GM18870 (cell line): ENCODE measurements at regions not wholly inside any gene's neighbourhood (a gene's known extent, or its start where the extent isn't known, plus 50 kb on each side); places are given as distances from the start of the nearest gene placed in this dataset.
"Not testable (repeated sequence)": the region's sequence is repeated elsewhere in the genome, so short reads cannot be mapped to it uniquely, and the experiment has no call there.

Source experiments
- ATAC-seq: cut with Tn5 transposase; IDR thresholded peaks from one replicate; pipeline ENCODE4 v1.9.1; 2021; ENCODE audit warnings: moderate library complexity; ENCODE audit not compliant: unreplicated experiment

DNA sequence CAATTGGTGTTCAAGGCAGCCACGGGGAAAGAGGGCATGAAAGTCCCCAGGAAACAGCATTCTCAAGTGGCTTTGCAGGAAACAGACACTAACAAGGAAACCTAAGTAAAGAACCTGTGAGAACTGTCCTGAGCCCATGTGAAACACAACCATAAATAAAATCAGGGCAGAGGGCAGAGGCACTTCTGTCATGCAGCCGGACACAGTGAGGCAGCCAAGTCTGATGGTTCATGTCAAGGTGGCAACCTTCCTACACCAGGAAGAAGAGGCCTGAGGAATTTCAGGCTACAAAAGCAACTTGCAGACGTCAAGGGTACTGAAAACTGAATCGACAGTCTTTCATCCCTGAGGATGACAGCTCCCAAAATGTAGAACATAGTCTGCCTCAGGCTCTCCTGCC, 458.2 kb upstream of the NPVF start:
- ATAC-seq = no peak

DNA sequence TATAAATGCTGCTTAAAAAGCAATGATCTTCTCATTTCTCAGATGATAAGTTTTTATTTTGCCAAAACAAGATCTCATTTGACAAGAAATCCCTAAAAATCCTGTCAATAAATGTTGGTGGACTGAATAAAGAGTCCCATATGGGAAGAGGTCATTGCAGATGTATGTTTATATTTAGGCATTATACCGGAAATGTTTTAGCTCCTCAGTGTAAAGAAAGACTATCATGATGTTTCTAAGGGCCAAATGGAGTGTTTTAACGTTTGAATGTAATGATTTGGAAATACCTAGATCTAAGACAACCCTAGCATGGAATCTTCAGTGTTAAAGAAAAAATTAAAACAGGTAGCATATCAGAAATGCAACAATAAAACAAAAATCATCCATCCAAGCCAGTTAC, 457.8 kb upstream of the NFE2L3 start:
- no peak for ATAC-seq

DNA sequence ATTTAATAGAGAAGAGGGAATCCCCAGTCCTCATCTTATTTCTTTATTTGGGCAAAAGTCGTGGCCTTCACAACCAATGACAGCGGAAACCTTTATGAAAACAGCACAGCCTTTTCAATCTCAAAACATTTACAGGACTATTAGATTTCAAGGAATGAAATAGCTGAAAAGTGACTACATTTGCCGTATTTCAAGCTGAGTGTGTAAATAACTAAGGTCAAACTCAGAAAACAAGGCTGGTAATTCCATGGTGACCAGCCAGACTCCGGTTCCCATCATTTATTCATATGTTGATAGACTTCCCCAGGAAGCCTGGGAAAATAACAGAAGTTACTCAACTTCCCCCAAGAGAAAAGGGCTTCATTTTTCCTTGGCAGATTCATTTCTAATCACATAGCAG, 457.3 kb upstream of the NFE2L3 start:
- no peak for ATAC-seq

DNA sequence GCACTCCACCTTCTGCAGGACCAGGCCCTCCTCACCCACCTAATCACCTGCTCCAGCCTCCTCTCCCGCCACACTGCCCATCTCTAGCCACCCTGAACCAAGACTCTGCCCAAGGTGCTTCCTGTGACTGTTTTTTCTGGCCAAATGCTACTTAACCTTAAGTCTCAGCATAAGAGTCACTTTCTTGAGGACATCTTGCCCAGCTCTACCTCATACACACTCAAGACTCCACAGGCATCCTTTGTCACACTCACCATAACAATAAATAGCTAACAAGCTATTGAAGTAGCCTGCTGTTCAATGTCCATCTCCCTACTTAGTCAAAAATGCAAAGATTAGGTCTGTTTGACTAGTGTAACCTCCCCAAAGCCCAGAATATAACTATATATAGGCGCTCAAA, 455.4 kb upstream of the NFE2L3 start:
- ATAC-seq = no peak

DNA sequence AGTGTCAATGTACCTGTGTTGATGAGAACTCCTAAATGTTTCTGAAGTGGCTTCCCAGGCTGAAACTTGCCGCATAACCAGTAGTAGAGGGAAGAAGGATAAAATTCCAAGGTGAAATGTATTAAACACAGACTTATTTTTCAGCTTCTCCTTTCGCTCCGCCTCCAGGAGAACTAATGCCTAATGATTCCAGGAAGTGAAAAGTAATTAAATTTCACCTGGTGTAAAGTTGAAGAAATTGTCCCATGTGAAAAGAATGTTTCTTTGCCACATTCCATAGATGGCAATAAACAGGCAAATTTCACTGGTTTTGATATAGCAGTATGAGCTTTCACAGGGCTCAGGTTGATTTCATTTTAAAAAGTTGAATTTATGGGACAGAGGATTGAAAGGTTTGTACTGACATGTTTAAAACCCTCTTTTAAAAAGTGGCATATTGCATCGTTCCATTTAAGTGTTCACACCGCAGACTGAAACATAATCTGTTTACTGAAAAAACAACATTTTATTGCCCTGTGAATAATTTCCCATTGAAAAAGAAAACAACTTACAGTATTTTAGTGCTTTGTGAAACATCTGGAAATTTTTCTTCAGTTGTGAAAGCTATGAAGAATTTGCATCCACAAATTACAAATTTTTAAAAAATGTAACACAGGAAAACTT, 453.4 kb upstream of the NFE2L3 start:
- no peak for ATAC-seq

DNA sequence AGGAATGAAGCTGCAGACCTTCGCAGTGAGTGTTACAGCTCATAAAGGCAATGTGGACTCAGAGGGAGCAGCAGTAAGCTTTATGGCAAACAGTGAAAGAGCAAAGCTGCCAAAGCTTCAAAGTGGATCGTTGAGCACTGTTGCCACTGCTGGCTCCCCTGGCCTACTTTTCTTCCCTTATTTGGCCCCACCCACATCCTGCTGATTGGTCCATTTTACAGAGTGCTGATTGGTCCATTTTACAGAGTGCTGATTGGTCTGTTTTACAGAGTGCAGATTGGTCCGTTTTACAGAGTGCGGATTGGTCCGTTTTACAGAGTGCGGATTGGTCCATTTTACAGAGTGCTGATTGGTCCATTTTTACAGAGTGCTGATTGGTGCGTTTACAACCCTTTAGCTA, 451.9 kb upstream of the NFE2L3 start:
- ATAC-seq = not testable (repeated sequence)

DNA sequence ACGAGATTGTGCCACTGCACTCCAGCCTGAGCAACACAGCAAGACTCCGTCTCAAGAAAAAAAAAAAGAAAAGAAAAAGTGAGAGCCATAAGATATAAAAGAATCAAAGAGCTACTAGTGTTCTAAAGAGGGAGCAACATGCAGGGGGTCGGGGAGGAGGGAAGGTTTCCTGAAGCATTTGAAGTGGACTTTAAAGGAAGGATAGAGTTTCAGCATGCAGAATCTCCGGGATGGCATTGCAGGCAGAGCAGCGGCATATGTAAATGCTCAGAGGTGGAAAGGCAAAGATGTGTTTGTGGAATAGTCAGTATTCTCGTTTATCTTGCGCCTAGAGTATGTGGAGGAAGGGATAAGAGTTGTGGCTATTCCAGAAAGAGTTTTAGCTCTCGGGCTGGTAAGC, 447.6 kb upstream of the NFE2L3 start:
- no peak for ATAC-seq

DNA sequence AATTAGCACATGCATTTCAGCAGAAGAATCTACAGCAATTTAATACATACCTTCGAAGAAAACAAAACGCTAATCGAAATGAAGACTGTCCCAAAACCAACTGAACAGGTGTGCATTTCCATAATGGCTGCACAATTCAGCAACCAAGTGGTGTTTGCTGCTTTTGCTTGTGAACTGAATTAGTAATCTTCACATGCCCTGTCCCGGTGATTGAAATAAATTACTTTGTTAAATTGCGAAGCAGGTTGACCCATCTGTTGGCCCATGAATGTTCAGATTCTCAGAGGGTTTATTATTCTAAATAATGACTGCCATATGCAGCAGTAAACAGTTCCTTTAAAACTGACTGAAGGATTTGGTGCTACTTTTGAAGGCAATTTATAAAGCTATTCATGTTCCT, 445.2 kb upstream of the NFE2L3 start:
- ATAC-seq = no peak

DNA sequence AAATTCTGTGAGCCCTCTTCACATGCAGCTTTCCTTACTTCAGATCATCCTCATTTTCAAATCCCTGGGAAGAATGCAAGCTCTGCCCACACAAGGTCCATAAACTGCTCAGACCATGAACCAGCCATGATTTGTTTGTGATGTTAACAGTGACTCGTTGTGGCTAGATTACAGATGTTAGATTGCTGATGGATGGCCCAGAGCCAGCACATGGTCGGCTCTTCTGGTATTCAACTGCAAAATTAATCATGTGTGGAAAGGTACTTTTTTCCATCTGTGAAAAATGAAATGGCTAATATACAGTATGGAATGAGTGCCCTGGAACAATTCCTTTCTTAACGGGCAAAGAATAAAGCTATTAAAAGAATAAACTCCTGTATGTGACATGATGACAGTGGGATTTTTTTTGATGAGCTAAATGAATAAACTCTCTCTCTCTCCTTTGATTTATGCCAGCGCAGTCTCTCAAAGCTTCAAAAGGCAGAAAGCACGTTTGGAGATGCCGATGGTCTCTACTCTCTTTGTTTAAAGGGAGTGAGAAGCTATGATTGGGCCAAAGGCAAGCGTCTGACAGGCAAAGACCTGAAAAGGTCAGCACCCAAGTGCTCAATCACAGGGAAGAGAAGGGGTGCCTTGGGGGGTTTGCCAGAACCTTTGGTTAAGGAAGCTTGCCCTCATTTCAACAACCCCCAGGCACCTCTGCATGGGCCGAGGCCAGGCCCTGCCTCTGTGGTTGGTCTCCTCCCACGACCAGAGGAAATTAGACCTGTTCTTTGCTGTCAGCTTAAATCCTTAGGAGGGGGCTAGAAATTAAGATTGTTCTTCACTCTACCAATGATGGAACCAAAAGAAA, 444.0 kb upstream of the NFE2L3 start:
- no peak for ATAC-seq

DNA sequence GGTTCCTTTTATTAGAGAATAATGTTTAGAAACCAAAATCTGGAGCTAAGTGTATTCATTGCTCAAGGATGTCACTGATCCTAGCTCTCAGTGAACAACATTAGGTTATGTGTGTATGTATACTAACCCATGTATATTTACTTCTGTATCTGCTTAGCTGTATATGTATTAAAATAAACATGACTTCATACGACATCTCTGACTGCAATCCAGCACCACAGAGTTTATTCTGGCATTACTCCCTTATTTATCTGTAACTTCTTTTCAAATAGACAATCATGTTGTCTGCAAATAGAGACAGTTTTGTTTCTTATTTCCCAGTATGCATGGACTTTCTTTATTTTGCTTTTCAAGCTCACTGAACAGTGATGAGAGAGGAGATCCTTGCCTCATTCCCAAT, 441.0 kb upstream of the NFE2L3 start:
- no peak for ATAC-seq

DNA sequence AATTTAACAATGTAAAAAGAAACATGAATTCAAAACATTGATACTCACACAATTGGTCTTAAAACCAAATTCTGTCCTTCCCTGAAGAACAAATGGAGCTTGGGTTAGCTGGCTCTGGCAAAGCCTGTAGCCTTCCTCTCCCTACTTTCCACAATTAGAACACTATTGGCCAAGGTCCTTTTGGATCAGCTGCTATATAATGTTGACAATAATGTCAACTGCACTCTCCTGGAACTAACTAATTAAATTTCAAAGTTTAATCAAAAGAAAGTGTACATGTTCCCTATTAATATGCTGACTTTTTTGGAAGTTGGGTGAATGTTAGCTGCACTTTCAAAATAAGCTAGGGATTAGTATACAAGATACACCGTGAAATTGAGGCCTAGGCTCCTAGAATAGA, 440.1 kb upstream of the NFE2L3 start:
- no peak for ATAC-seq

DNA sequence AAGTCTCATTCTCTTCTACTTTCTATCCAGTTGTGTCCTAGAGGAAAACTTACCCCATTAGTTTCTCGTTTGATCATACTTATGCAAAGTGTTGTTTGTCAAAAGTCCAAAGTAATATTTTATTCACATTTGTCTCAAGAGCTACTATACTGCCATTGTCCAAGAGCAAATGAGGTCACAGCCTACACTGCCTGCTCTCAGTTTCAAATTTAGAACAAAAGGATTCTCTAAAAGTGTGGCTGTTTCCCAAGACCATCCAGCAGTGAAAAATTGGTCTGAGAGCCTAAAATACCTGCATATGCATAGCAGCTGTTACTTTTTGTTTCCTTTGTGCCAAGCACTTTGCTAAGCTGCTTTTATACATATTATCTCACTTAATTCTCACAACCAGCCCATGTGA, 439.5 kb upstream of the NFE2L3 start:
- ATAC-seq = no peak

DNA sequence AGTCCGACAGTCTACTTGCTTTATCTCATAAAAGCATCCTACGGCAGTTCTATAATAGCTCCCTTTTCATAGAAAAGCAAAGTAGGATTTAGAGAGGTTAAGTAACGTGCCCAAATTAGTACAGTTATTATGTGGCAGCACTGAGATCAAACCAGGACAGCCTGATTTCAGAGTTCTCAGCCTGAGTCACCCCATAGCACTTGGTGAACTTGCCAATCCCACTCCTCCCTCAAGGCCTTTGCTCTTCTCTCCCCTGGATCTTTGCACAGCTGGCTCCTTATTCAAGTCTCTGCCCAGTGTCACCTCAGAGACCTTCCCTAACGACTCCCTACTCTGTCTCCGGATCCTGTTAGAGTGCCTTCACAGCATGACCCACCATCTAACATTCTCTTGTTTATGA, 438.0 kb upstream of the NFE2L3 start:
- ATAC-seq = no peak

DNA sequence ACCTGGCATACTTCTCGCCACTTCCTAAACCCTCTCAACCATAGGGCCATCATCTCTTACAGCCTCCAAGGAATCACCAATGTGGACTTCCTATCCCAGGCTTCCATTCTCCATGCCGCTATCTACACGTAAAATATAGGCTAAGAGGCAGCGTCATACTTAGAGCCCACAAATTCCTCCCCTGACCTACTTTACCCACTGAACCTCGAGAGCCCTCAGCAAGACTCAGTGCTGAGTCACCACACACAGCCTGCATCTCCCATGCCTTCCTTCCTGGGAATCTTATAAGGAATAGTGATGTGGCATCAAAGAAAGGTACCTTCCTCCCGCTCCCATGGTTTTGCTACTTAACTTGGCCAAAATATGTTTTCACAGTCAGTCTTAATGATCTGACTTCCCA, 435.6 kb upstream of the NFE2L3 start:
- ATAC-seq = no peak

DNA sequence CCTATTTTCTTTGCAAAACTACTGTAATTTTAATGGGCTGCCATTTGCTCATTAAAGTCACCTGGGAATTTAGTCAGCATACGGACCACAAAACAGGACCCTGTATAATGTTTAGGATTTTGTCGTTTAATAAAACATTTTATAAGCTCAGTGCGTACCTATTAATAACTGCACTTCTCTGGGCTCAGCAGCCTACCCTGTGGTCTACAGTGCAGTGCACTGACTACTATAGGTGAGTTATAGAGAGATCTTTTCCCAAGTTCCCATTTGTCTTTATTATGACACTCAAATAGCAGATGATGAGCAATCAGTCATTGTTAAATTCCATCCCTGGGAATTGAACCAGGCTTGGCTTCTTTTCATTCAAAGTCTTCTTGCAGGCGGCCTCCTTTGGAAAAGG, 433.4 kb upstream of the NFE2L3 start:
- ATAC-seq = no peak

DNA sequence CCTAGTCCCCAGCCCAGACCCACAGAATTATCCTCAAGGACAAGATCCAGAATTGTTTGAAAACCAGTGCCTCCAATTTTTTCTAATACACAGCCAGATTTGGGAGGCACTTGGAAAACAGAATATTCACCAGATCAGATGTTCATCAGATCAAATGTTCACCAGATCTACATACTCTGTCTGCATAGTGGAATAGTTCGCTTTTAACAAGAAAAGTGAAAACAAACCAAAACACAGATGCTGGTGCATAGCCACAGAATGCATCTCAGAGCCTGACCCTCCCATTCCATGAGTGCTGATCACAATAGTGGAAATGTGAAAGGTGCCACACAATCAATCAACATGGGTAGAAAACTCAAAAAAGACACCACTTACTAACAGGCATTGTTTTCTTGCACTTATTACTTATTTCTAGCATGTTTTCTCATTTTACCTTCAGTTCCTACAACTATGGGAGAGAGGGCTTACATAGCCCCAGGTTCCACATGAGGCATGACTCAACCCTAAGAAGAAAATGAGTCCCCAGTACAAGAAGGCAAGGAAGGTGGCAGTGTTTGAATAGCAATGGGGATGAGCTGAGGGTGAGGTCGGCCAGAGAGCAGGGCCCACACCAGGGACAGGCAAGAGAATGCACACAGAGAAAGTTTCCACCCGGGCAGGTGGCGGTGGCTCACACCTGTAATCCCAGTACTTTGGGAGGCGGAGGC, 432.7 kb upstream of the NFE2L3 start:
- ATAC-seq = no peak

DNA sequence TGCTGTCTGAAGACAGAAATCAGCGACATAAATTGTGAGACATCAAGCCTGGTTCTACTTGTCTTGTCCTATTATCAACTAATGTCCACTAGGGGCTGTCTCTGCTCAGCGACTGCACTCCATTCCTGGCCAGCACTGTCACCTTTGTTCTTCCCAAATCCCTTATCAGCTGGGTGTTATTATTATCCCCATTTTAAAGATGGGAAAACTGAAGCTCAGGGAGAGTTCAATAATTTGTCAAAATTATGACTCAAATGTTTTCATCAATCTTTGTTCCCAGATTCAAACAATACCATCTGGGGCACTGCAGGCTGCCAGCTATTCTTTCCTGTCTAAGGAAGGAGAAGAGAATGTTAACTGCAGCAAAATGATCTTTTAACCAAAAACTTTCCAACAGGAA, 431.6 kb upstream of the NFE2L3 start:
- no peak for ATAC-seq

DNA sequence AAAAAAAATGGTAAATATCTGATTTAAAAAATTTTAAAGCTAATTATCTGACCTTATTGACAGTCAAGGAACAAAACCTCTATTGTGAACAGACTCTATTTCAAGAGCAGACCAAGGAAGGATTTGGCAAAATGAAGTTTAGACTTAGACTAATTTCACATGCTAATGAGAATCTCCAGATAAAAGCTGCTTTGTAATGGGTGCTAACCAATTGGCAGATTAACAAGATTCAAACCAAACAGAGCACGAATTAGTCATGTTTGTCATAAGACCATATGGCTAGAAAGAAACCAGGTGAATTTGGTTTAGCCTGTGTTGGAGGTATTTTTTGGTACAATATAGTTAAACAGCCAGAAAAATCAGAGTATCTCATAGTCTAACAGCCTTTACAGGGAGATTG, 429.1 kb upstream of the NFE2L3 start:
- ATAC-seq = no peak

DNA sequence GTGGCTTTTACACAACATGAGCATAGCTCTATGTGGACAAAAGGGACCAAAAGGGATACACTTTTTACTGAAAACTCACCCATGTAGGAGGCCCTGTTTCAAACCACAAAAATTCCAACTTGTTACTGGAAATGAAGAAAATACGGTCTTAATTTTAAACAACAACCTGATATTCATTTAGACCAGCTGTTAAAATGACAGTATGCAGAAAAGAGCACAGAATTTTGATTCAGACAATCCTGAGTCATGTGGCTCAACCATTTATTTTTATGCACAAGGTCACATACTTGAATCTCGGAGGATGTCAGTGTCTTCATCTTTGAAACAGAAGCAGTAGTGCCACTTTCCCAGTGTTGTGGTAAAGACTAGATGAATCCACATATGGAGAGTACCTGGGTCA, 426.5 kb upstream of the NFE2L3 start:
- no peak for ATAC-seq

DNA sequence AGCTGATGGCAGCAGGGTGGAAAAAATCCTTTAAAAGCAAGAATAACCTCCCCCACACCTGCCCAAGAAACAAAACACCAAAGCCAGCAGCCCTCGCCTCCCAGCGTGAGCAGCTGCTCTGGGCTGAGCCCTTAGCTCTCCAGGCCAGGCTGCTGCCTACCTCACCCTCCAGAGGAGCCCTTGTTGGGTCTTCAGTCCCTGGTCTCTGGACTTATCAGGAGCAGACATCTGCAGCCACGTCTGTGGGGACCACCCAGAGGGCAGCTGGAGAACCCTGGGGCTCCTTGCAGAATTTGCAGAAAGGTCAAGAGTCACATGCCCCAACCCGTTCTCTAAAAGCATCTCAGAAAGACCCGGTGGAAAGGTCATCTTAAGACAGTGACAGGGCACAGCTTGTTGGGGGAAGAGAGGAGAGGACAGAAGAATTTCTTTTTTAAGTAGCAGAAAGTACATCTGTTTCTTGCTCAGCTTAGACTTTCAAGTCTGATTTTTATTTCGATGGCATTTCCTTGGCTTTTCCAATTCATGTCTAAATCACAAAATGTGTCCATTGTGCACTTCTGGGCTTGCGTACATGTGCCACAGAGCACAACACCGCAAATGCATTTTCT, 425.7 kb upstream of the NFE2L3 start:
- ATAC-seq = no peak

DNA sequence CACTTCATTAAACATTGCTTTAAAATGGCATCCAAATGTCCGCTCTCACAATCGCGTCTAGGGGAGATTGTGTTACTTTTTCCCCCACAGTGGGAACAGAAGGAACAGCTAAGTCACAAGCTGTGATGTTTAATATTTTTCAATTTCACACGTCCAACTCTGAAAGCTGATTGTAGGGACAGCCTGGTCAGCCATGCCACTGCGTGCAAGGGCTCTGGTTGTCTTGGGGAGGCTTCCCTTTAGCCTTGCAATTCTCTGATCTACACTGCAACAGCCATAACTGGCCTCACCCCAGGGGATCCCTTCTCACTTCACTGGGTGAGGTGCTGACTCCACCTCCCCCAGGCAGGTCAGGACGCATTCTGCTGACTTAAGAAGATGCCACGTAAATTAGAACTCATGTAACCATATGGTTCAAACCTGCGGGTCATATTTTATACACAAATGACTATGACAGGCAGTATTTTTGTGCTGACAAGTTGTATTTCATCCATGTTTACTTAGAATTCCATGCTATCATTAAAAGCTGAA, 425.2 kb upstream of the NFE2L3 start:
- ATAC-seq = no peak
